ENCODE measurements at regions not wholly inside any gene's neighbourhood (a gene's known extent, or its start where the extent isn't known, plus 50 kb on each side); places are given as distances from the start of the nearest gene placed in this dataset.

- DNase-seq (ENCODE audit: low read depth in 2 of 2) = no peak
Observed at GRCh38 chr20:63116412-63117106, 99.4 kb downstream of the YTHDF1 start.

DNA sequence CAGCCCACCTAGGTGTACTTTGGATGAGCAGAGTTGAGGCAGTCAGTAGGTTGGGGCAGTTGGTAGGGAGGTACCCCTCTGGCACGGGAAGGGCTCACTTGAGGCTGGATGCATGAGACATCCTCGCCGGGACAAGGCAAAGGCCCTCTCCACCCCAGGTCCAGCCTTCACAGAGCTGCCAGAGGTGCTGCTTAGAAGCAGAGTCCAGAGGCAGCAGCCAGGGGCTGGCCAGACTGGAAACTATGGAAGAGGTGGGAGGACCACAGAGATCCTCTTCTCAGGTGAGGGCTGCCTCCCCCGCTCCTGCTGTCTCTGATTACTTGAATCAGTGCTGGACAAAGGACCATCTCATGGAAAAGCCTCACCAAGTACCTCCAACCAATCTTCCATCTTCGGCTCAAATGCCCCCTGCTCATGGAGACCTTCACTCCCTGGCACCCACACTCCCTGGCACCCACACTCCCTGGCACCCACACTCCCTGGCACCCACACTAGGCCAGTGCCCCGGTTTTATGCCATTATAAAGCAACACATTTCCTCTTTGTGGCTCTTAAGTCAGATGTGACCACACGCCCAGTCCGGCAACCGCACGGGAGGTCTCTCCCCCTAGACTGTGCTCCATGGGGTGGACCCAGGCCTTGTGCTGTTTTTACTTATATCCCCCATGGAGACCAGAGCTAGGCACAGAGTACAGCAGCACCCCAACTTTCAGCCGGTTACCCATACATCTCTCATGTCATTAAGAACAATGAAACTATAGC is 100.1 kb downstream of the YTHDF1 start:
- DNase-seq (ENCODE audit: low read depth in 2 of 2) = no peak

DNA sequence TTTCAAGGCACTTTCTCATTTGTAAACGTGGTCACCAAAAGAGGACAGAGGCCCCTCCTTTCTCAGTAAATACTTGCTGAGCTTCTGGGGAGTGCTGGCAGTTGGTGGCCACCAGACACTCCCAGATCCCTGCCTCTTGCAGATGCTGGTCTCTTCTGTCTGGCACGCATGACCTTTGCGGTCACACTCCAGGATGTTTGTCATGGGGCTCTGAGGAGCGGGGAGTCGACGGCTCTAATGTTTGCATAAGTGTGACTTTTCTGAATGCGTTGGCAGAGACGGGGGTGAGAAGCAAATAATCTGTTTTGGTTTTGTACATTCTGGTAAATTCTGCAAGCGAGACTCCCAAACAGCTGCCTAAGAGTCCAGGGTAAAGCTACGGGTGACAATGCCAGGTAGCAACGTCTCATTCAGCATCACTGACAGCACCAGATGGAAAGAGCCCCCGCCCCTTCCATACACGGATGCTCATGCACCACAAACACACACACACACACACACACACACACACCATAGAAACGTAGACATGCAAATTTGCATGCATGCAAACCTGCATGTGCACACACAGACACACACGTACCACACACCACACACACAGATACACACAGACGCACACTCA is 101.1 kb downstream of the YTHDF1 start:
- no peak for DNase-seq (ENCODE audit: low read depth in 2 of 2)

DNA sequence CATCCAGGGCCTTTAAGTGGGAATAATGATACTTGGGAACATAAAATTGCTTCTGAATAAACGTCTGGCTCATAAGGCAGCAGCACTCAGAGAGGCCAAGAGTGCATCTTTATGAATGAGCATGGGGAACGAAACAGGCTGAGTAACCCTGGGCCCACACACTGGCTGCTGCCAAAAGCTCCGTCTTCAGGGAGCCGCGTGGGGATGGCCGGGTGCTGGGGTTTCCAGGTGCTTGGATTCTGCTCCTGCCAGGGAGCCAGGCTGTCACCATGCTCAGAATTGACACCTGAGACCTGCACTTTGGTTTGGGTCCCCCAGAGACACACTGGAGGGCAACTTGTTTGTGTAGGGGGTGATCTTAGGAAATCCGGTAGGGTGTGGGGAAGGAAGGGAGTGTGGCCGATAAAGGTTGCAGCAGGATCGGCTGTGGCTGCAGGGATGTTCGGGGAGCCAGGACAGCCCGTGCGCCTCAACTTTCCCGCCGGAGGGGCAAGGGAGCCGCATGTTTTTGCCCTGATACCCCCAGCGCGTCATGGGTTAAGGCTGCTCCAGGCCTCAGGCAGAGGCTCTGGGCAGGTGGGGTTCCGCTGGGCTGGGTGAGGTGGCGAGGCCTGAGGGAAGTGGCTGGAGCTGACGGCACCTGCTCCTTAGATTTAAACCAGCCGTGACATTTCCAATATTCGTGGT is 101.8 kb downstream of the YTHDF1 start:
- DNase-seq (ENCODE audit: low read depth in 2 of 2) = no peak

DNA sequence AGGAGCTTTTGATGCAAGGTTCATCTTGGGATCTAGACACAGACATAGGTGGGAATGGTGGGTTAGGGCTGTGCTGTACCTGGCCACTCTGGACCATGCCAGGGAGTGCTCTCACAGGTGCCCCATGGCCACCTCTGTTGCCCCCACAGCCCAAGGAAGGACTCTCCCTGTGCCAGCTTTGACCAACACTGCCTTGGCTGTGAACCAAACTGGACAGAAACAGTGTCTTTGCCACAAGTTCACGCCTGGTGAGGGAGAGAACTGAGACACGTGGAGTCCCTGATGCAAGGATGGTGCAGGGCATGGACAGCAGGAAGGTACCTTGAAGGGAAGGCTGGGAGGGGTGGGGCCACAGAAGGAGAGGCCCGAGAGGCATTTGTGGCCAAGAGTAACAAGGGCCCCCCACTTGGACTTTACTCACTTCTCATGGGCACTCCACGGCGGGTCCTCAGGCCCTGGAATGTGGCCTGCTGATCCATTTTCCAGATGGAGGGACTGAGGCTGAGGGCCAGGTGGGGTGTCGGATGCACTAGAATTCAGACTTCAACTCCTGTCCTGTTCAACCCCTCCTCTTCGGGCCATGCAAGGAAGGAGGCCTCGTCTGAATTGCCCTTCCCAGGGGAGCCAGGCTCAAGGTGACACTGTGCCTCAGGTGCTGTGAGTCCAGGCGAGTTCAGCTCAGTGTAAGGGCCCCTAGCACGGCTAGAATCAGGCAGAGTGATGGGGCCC is 103.3 kb downstream of the YTHDF1 start:
- no peak for DNase-seq (ENCODE audit: low read depth in 2 of 2)

GRCh38 chr20:63108247-63108646 is 101.5 kb upstream of the BHLHE23 start:
- DNase-seq (ENCODE audit: low read depth in 2 of 2) = no peak

DNA sequence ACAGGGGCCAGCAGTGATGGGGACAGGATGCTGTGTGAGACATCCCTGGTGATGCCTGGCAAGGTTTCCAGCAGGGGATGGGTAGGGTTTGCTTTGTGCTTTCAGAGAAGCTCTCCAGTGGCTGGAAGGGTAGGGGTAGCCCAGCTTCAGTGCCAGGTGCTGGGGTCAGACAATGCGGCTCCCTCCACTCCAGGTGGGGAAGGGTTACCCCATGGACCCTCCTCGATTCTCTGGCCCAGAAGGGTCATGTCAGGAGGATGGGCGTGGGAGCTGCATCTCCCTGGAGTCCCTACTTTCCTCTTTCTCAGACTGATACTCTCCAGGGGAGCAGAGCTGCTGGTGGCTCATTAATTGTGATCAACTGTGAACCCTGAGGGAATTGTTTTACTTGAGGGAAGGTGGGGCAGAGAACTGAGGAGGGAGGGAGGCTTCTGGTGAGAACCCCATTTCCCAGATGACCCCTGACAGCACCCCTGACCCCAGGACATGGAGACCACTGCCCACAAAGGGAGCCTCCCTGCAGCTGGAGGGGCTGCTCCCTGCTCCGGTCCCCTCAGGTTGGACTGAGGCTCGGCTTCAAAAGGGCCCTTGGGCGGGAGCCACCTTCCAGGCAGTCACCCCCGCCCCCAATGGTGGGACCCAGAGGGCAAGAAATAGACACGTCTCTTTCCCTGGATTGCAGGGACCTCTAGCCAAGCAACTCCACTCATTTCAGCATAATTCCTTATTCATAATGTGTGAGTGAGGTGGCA is 100.9 kb upstream of the BHLHE23 start:
- no peak for DNase-seq (ENCODE audit: low read depth in 2 of 2)

- DNase-seq (ENCODE audit: low read depth in 2 of 2) = no peak
Observed at GRCh38 chr20:63106765-63107448, 100.1 kb upstream of the BHLHE23 start.

- no peak for DNase-seq (ENCODE audit: low read depth in 2 of 2)
Observed at GRCh38 chr20:63106108-63106764, 99.5 kb upstream of the BHLHE23 start.

- DNase-seq (ENCODE audit: low read depth in 2 of 2) = no peak
Observed at GRCh38 chr20:63105211-63106107, 98.7 kb upstream of the BHLHE23 start.

DNA sequence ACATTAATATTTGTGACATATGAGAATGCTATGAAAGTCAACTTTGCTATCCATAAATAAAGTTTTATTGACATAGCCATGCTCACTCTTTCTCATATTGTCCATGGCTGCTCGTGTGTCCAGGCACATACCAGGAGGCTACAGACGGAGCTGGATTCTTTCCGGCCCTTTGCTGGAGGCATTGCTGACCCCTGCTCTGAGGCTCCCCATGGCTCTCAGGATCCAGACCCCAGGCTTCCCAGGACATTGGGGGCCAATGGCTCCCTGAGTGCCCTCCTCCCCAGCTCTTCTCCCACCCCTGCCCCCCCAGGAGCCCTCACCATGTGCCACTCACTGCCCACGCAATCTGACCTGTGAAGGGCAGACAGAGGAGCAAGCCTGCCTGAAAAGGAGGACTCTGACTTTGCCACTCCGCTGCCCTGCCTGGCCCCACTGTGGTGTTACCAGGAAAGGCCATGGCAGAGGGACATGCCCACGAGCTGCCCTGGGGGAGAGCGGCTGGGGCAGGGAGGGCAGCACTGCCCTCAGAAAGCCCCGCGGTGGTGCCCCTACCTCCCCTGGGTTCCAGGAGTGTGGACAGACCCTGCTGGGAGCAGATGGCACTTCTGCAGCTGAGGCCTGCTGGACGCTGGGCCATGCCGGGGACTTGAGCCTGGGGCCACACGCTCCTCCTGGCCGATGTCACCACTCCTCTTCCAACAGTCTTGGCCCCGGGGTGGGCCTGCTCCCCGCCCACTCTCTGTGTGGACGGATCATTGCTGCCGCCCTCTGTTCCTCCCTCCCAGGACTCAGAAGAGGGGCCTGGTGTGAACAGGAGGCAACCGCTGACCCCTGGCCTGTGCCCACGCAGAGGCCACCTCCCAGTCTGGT is 97.8 kb upstream of the BHLHE23 start:
- no peak for DNase-seq (ENCODE audit: low read depth in 2 of 2)

DNA sequence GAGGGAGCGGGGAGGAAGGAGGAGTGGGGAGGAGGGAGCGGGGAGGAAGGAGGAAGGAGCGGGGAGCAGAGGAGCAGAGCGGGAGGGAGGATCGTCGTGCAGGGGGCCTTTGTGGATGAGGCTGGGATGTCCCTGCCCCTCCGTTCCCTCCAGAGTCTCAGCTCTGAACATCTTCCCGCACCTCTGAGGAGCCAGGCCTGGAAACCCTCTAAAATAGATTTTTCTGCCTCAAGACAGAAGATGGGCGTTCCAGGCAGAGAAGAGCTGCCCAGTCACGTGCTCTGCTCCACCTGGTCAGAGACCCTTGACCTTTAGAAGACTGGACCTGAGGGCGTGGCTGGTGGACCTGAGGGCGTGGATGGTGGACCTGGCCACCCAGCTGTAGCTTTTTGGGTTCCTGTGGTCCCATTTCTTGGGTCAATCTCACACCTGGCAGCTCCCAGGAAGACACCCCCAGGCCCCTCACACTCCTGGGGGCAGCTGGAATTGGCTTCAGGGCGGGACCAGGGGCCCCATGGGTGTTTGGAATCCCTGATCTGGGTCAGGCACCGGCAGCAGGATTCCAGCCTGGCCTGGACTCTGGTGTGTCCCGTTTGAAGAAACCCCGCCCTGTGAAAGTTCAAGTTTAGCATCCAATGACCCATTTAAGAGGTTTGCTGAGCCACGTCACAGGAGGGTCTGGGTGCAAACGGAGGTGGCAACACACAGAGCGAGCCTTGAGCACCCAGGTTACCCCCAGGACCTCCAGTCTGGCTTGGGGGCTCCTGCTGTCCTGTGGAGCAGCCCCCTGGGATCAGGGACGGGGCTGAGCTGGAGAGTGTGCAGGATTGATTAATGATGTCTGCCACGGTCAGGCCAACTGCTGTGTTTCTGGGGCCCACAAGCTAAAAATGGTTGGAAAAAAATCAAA is 96.9 kb upstream of the BHLHE23 start:
- no peak for DNase-seq (ENCODE audit: low read depth in 2 of 2)

DNA sequence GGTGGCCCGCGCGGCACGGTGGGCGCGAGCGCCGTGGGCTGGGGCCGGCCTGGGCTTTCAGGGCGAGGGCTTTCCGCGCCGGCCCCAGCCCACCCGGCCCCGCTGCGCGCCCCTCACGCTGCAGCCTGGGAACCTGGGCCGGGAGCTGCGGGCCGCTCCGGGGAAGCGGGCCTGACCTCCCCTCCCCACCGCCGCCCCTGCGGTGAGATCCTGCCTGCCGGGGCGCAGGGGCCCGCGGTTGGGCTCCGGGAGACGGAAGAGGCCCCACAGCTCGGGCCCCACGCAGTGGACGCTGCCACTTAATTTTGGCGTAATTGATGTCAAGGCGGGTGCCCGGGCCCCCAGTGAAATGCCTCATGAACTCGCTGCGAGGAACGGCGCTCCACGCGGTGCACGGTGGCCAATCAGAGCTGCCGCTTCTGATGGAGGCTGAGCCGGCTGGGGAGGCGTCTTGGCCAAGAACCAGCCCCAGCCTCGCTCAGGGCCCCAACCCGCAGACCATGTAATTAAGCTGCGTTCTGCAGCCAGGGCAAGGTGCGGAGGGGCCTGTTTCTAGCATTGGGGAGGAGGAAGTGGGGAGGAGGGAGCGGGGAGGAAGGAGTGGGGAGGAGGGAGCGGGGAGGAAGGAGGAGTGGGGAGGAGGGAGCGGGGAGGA is 96.1 kb upstream of the BHLHE23 start:
- peak; percentile 48 to 54 for DNase-seq (ENCODE audit: low read depth in 2 of 2)

DNA sequence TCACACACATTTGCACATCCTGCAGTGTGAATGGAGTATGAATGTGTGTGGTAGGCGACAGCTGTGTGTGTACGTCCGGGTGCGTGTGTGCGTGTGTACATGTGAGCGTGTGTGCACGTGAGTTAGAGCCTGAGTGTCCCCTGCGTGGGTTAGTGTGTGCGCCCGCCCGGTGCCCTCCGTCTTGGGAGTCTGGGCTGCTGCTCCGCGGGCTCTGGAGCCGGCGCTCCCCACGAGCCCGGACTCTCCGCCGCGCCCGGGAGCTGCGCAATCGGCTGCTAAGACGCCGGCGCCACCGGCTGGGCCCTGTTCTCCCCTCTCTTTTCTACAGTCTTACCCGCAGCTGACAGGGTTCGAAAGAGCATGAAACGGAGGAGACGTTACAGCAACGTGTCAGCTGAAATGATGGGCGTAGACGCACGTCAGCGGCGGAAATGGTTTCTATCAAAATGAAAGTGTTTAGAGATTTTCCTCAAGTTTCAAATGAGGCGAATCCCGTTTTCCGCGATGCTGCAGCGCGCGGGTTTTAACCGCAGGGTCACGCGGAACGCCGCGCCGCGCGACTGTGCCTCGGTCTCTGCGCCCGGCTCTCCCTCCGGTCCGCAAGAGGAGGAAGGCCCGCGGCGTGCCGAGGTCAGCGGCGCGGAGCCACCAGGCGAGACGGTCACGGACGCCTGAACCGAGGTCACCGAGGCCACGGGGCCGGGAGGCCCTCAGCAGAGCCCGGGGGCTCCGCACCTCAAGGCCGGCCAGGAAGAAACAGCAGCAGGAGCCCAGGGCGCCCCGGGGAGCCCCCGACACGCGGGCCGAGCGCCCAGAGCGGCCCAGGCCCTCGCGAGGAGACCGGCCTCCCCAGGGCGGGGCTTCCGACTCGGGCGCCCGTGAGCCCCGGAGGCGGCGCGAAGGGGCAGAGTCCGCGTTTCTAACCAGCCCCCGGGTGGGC is 95.3 kb upstream of the BHLHE23 start:
- DNase-seq (ENCODE audit: low read depth in 2 of 2) = peak; percentile 28 to 41
